Adrenal gland (tissue), 9 donors: ENCODE measurements at regions not wholly inside any gene's neighbourhood (a gene's known extent, or its start where the extent isn't known, plus 50 kb on each side); places are given as distances from the start of the nearest gene placed in this dataset.
A peak's percentile ranks its signal among the peaks of the same experiment; 100 is the strongest.

Experiments used
- DNase-seq, 7 donors: peaks; one replicate each; pipeline ENCODE4 v3.0.0-alpha.2; 2019 to 2020
- H3K27ac ChIP-seq, 5 donors: fragments of 200-600 bp; sonication (generic) in 4 of 5; 1 replicate in 3 of 5; 2 replicates in 2 of 5; pipeline versions ENCODE4 v1.5.1 to v1.8.0; 2016 to 2020; ENCODE audit warnings: mild to moderate bottlenecking in 1 of 5
- H3K27me3 ChIP-seq: fragments of 200-600 bp; 2 replicates; pipeline ENCODE4 v1.8.0; 2021
- H3K36me3 ChIP-seq, 2 donors: fragments of 200-600 bp; replicated peaks in 1 of 2; 1 replicate in 1 of 2; 2 replicates in 1 of 2; pipeline versions ENCODE4 v1.5.1 to v1.8.0; 2018 to 2022
- H3K4me1 ChIP-seq, 2 donors: fragments of 200-600 bp; replicated peaks in 1 of 2; 1 replicate in 1 of 2; 2 replicates in 1 of 2; pipeline versions ENCODE4 v1.5.1 to v1.8.0; 2018 to 2021
- H3K4me3 ChIP-seq, 4 donors: fragments of 200-600 bp; sonication (generic) in 3 of 4; one replicate each; pipeline ENCODE4 v1.5.1; 2016 to 2018
- H3K9me3 ChIP-seq, 3 donors: fragments of 200-600 bp; sonication (generic) in 1 of 3; replicated peaks in 1 of 3; 1 replicate in 2 of 3; 2 replicates in 1 of 3; pipeline versions ENCODE4 v1.5.1 to v1.8.0; 2016 to 2021
- CTCF ChIP-seq, 6 experiments: fragments of 450-650 bp in 4 of 6; fragments of 200-600 bp in 2 of 6; sonication (generic) in 1 of 6; IDR thresholded peaks; 1 replicate in 5 of 6; 2 replicates in 1 of 6; pipeline versions ENCODE4 v1.5.1 to v1.8.0; 2016 to 2021; ENCODE audit warnings: antibody characterized with exemption in 6 of 6, mild to moderate bottlenecking in 2 of 6, moderate library complexity in 1 of 6
- POLR2A ChIP-seq, 2 donors: fragments of 450-650 bp; IDR thresholded peaks; one replicate each; pipeline ENCODE4 v1.6.1; 2017; ENCODE audit warnings: antibody characterized with exemption in 2 of 2, mild to moderate bottlenecking in 2 of 2, moderate library complexity in 1 of 2
- WGBS, 4 donors: extraction: QIAGEN DNeasy Blood & Tissue Kit in 2 of 4; methylation state at CpG; one replicate each; pipeline versions ENCODE4 v1.1.5 to v1.1.7; 2013 to 2017; 5-methylcytosine and 5-hydroxymethylcytosine counted together
- intact Hi-C, 2 donors: fragments of 100-400 bp; cut with DNase I; formaldehyde crosslinking; loops; one replicate each; pipeline versions ENCODE4 v1.14.1 to v1.15.0; 2022 to 2023
- donor health status: healthy with polysubstance abuse.
- donor health status: Bipolar disorder and iron deficiency.
- donor health status: DM: yes; HTN: yes; CAD: no.
- donor health status: DM: no; HTN: no; CAD: no.
- donor health status: DM: no; HTN: no; CAD: no.

- H3K36me3 ChIP-seq = no peaks in the 10 kb centered on the region
- DNase-seq = peak in 4 of 7 donors; percentile 26 to 56 (median 36)
- no peaks in the 10 kb centered on the region for H3K4me1 ChIP-seq
- 57 to 72% (median 69%) methylated on average over 11 to 13 of the region's 13 CpGs for WGBS, 4 donors
- H3K27ac ChIP-seq = no peak overlapping the region
- no peak overlapping the region for H3K4me3 ChIP-seq
- intact Hi-C loops = loop anchor here in 1 of 2 donors (10.0 kb wide), 1 partner anchor 123 kb away; no protein-coding TSS in a partner anchor
- peak; percentile 24 to 68 (median 52) for TF ChIP-seq CTCF (IDR thresholded peaks at IDR 0.05)
- TF ChIP-seq POLR2A (IDR thresholded peaks at IDR 0.05) = no peak
- no peaks in the 10 kb centered on the region for H3K9me3 ChIP-seq
- H3K27me3 ChIP-seq = no peaks in the 10 kb centered on the region
Observed at GRCh38 chr1:231091831-231092301, 51.8 kb upstream of the FAM89A start.

GRCh38 chr1:231091415-231091814, 51.4 kb upstream of the FAM89A start:
- Histone ChIP-seq H3K27ac (no peak overlapping the region), H3K4me3 (no peak overlapping the region), H3K4me1 (no peaks in the 10 kb centered on the region), H3K27me3 (no peaks in the 10 kb centered on the region), H3K36me3 (no peaks in the 10 kb centered on the region), H3K9me3 (no peaks in the 10 kb centered on the region)
- DNase-seq = no peak
- TF ChIP-seq POLR2A (IDR thresholded peaks at IDR 0.05) (no peak), CTCF (IDR thresholded peaks at IDR 0.05) (no peak)
- WGBS, 4 donors = 83 to 88% (median 85%) methylated on average over 6 of the region's 6 CpGs
- intact Hi-C loops = loop anchor here in 1 of 2 donors (10.0 kb wide), 1 partner anchor 123 kb away; no protein-coding TSS in a partner anchor
